Thoracic aorta (tissue), 2 donors: ENCODE measurements at regions not wholly inside any gene's neighbourhood (a gene's known extent, or its start where the extent isn't known, plus 50 kb on each side); places are given as distances from the start of the nearest gene placed in this dataset.

Experiments used
- ATAC-seq: fragments of 150-250 bp; one replicate; pipeline ENCODE4 v1.8.0; 2017; ENCODE audit warnings: low read depth; ENCODE audit not compliant: insufficient number of reproducible peaks, low FRiP score
- DNase-seq: peaks from one replicate; pipeline ENCODE4 v3.0.0-alpha.2; 2020; ENCODE audit warnings: low spot score
- H3K27ac ChIP-seq, 2 donors: fragments of 200-600 bp; sonication (generic); 1 replicate in 1 of 2; 2 replicates in 1 of 2; pipeline ENCODE4 v1.5.1; 2016; ENCODE audit warnings: mild to moderate bottlenecking in 2 of 2, moderate library complexity in 2 of 2
- H3K27me3 ChIP-seq: fragments of 200-600 bp; sonication (generic); replicated peaks from 2 replicates; pipeline ENCODE4 v1.6.0; 2016; ENCODE audit warnings: mild to moderate bottlenecking; ENCODE audit not compliant: insufficient read depth
- H3K36me3 ChIP-seq: fragments of 200-600 bp; sonication (generic); one replicate; pipeline ENCODE4 v1.5.1; 2016
- H3K4me1 ChIP-seq, 2 donors: fragments of 200-600 bp; sonication (generic); 1 replicate in 1 of 2; 2 replicates in 1 of 2; pipeline versions ENCODE4 v1.5.1 to v1.6.0; 2016; ENCODE audit warnings: low read depth in 2 of 2, mild to moderate bottlenecking in 1 of 2; ENCODE audit not compliant: control insufficient read depth in 1 of 2
- H3K4me3 ChIP-seq: fragments of 200-600 bp; sonication (generic); 2 replicates; pipeline ENCODE4 v1.5.1; 2016; ENCODE audit warnings: mild to moderate bottlenecking
- H3K9me3 ChIP-seq: fragments of 200-600 bp; sonication (generic); 2 replicates; pipeline ENCODE4 v1.5.1; 2016
- TF ChIP-seq, protein P1 (sequence below): fragments of 200-600 bp; sonication (generic); IDR thresholded peaks from one replicate; pipeline ENCODE4 v1.5.1; 2019; ENCODE audit warnings: antibody characterized with exemption

DNA sequence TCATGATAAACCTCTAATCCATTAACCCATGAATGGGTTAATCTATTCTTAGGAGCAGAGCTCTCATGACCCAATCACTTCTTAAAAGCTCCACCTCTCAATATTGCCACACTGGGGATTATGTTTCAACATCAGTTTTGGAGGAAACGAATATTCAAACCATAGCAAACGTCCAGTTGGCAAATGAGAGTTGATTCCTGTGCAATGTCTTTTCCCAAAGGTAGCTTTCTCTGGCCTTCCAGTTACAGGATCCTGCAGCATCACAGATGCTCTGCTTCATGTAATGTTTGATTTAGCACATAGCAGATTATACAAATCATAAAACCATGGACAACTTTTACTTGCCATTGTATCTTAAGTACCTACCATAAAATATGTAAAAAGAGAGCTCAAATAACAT, 481.0 kb downstream of the TNS1 start:
- Histone ChIP-seq H3K36me3 (no peaks in the 10 kb centered on the region), H3K27ac (peak overlapping the region in 1 of 2 donors; percentile 62)
- ATAC-seq = no peak

DNA sequence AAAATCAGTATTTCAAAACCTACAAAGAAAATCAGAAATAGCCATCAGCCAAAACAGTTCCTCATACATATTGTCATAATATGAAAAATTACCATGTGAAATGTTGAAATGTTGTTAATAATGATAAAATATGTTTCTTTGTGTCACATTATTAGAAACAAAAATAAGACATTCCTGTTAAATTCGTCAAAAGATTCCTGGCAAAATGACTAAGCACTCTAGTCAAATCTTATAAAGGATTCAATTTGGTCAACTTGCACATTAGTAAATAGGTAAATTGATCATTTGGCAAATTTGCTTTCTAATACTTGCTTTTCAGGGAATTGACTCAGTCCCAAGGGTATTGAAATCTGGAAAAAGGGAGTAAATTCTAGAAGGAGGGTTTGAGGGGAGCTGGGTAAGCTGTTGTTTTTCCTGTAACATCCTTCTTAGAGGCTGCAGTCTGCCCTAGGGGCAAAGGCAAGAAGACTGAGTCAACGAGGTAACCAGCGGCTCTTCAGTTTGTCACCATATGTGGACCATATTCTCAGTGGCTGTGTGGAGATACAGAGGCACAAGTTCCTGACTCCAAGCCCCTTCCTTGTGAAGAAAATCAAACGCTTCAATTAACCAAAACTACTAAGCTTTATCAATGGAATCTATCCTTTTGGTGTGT, 482.3 kb downstream of the TNS1 start:
- no peak for DNase-seq

More for the DNA sequence above, 481.0 kb downstream of the TNS1 start:
- TF ChIP-seq, protein P1, sequence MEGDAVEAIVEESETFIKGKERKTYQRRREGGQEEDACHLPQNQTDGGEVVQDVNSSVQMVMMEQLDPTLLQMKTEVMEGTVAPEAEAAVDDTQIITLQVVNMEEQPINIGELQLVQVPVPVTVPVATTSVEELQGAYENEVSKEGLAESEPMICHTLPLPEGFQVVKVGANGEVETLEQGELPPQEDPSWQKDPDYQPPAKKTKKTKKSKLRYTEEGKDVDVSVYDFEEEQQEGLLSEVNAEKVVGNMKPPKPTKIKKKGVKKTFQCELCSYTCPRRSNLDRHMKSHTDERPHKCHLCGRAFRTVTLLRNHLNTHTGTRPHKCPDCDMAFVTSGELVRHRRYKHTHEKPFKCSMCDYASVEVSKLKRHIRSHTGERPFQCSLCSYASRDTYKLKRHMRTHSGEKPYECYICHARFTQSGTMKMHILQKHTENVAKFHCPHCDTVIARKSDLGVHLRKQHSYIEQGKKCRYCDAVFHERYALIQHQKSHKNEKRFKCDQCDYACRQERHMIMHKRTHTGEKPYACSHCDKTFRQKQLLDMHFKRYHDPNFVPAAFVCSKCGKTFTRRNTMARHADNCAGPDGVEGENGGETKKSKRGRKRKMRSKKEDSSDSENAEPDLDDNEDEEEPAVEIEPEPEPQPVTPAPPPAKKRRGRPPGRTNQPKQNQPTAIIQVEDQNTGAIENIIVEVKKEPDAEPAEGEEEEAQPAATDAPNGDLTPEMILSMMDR = no peak
- Histone ChIP-seq H3K9me3 (no peaks in the 10 kb centered on the region), H3K4me1 (peaks cover 10% of the 10 kb centered on the region in 2 donors), H3K4me3 (no peak overlapping the region), H3K27me3 (no peaks in the 10 kb centered on the region)
- no peak for DNase-seq

DNA sequence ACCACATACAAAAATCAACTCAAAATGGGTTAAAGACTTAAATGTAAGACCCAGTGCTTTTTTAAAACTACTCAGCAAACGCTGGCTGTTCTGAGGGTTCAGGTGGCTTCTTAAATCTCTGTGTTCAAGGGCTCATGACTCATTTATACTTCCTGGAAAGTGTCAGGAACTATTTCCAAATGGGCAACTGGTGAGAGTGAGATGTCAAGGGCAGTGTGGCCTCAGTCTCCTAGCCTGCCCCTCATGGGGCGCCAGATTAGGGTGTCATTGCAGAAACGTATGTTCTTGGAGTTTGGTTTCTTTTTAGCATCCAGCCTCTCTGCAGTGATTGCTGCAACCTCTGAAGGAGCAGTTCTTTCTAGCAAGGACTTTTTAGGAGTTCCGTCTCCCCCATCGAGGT, 485.4 kb downstream of the TNS1 start:
- Histone ChIP-seq H3K27ac (no peak overlapping the region), H3K4me1 (peaks cover 10% of the 10 kb centered on the region in 2 donors), H3K36me3 (no peaks in the 10 kb centered on the region), H3K9me3 (no peaks in the 10 kb centered on the region), H3K27me3 (no peaks in the 10 kb centered on the region), H3K4me3 (no peak overlapping the region)
- no peak for DNase-seq
- no peak for ATAC-seq
- TF ChIP-seq, protein P1 = no peak

More for the DNA sequence above, 482.3 kb downstream of the TNS1 start:
- no peaks in the 10 kb centered on the region for H3K36me3 ChIP-seq
- H3K4me3 ChIP-seq = no peak overlapping the region
- no peak for ATAC-seq
- TF ChIP-seq, protein P1 = no peak
- H3K27ac ChIP-seq = peak overlapping the region in 1 of 2 donors; percentile 62
- H3K4me1 ChIP-seq = peaks cover 10% of the 10 kb centered on the region in 2 donors
- H3K27me3 ChIP-seq = no peaks in the 10 kb centered on the region
- H3K9me3 ChIP-seq = no peaks in the 10 kb centered on the region

DNA sequence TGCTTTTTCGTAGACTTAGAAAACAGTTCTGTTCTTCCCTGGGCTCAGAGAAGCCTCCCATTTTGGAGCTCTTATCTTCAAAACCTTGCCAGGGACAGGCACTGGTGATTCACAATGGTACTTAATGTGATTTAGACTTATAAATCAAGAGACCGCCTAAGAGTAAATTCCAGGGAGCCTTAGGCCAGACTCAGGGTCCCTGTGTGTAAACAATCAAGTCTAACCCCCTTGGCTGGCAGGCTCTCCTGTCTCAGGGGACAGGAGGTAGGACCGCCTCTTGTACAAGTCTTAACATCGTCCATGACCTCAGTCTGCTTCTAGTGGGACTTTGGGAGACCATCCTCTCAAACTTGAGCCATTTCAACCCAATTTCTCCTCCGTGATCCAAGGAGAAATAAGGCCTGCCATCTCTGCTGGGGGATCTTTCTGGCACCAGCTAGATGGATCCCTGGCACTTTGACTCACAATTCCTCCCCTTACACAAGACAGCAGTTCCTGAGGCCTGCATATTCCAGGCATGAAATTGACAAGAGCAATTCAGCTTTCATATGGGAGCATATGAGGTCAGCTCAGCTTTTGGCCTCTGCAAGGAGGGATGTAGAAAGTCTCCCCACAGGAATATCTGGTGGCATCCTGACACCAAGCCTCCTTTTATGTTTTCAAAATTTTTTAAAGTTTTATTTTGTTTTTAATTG, 487.0 kb downstream of the TNS1 start:
- TF ChIP-seq, protein P1 = no peak
- Histone ChIP-seq H3K9me3 (no peaks in the 10 kb centered on the region), H3K36me3 (no peaks in the 10 kb centered on the region), H3K4me3 (no peak overlapping the region), H3K27ac (no peak overlapping the region), H3K27me3 (no peaks in the 10 kb centered on the region), H3K4me1 (peaks cover 9% of the 10 kb centered on the region in 2 donors)
- DNase-seq (no peak), ATAC-seq (no peak)

DNA sequence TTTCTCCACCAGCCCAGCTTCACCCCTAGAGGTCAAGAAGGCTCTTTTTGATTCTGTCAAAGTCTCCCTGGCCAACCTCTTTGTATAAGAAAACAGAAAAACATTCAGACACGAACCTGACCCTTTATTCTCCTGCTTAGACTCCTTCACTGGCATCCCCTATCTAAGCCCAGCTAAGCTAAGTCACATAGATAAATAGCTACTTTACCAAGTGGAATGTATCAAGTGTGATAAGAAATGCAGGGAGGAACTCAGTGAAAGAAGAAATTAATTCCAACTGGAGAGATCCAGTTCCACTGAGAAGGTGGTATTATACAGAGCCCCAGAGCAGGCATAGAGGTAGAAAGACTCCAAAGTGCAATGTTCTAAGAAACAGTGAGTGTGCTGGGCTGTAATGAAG, 489.5 kb downstream of the TNS1 start:
- Histone ChIP-seq H3K36me3 (no peaks in the 10 kb centered on the region), H3K27ac (no peak overlapping the region), H3K9me3 (no peaks in the 10 kb centered on the region), H3K27me3 (no peaks in the 10 kb centered on the region), H3K4me3 (no peak overlapping the region), H3K4me1 (peaks cover 0 to 10% of the 10 kb centered on the region in 2 donors)
- ATAC-seq (no peak), DNase-seq (no peak)
- TF ChIP-seq, protein P1 = no peak
